HCT116 (cell line): ENCODE measurements at regions not wholly inside any gene's neighbourhood (a gene's known extent, or its start where the extent isn't known, plus 50 kb on each side); places are given as distances from the start of the nearest gene placed in this dataset.

Experiments used
- ATAC-seq: fragments of 200-7000 bp; cut with Tn5 transposase; 2 replicates; pipeline ENCODE4 v1.9.1; 2020; ENCODE audit warnings: mild to moderate bottlenecking, moderate library complexity
- BruUV-seq: library from RNA; stranded (reverse); fragments of 400-500 nt; replicated peaks from 2 replicates; lab custom pipeline; 2021; lab: Mats Ljungman, UMichigan
- CTCF ChIA-PET: fragments of 300-600 bp; sonication (Branson Sonifier 250); formaldehyde crosslinking; loops from one replicate; lab custom pipeline; 2021; ENCODE audit warnings: antibody characterized with exemption; lab: Charles Lee
- POLR2A ChIA-PET: fragments of 300-600, 350-600 bp; sonication (Branson Sonifier 250); formaldehyde crosslinking; loops from one replicate; lab custom pipeline; 2021; ENCODE audit warnings: antibody characterized with exemption; lab: Charles Lee
- RAD21 ChIA-PET, 2 experiments: fragments of 300-600 bp; sonication (Branson Sonifier 250); formaldehyde crosslinking; loops; one replicate each; lab custom pipeline; 2023; ENCODE audit warnings: low total read pairs in 2 of 2; ENCODE audit not compliant: uncharacterized antibody in 2 of 2, unreplicated experiment in 2 of 2, low non-redundant PET in 1 of 2; lab: Charles Lee
- DNase-seq: peaks from one replicate; pipeline ENCODE4 v3.0.0-alpha.2; 2010; ENCODE audit warnings: low read depth, low spot score
- H2AFZ ChIP-seq: fragments of 200-600 bp; shearing (Covaris generic), sonication (generic); 2 replicates; pipeline ENCODE4 v1.6.1; 2017; ENCODE audit warnings: low read depth, mixed run types, mixed read lengths, antibody characterized with exemption, low read length; ENCODE audit not compliant: poor library complexity, severe bottlenecking
- H3K27ac ChIP-seq: 2 replicates; pipeline ENCODE4 v1.5.1; 2012; ENCODE audit warnings: low read depth, low read length
- H3K27me3 ChIP-seq: fragments of 200-600 bp; sonication (generic); 2 replicates; pipeline ENCODE4 v1.6.1; 2016; ENCODE audit warnings: mixed run types, low read length, mixed read lengths; ENCODE audit not compliant: insufficient read depth
- H3K36me3 ChIP-seq, 2 experiments: fragments of 200-500 bp in 1 of 2; fragments of 200-600 bp in 1 of 2; sonication (Bioruptor generic) in 1 of 2; sonication (generic) in 1 of 2; 2 replicates each; pipeline versions ENCODE4 v1.5.1 to v1.6.1; 2014 to 2016; ENCODE audit warnings: low read length in 2 of 2, inconsistent platforms in 1 of 2, mixed read lengths in 1 of 2, mixed run types in 1 of 2; ENCODE audit not compliant: insufficient read depth in 2 of 2, control insufficient read depth in 1 of 2
- H3K4me1 ChIP-seq, 2 experiments: fragments of 200-600 bp in 1 of 2; sonication (generic) in 1 of 2; 2 replicates each; pipeline versions ENCODE4 v1.5.1 to v1.6.1; 2012 to 2017; ENCODE audit warnings: low read length in 2 of 2, inconsistent platforms in 1 of 2, mild to moderate bottlenecking in 1 of 2, mixed read lengths in 1 of 2, mixed run types in 1 of 2, moderate library complexity in 1 of 2; ENCODE audit not compliant: insufficient read depth in 2 of 2, control insufficient read depth in 1 of 2
- H3K4me2 ChIP-seq: fragments of 200-600 bp; sonication (generic); 2 replicates; pipeline ENCODE4 v1.6.1; 2017; ENCODE audit warnings: mixed run types, low read length, mixed read lengths
- H3K4me3 ChIP-seq, 2 experiments: fragments of 200-600 bp in 1 of 2; sonication (generic) in 1 of 2; replicated peaks in 1 of 2; 2 replicates each; pipeline ENCODE4 v1.5.1; 2011 to 2016; ENCODE audit warnings: low read length in 2 of 2, control low read depth in 1 of 2, low read depth in 1 of 2, mild to moderate bottlenecking in 1 of 2, mixed read lengths in 1 of 2, mixed run types in 1 of 2
- H3K79me2 ChIP-seq: fragments of 200-600 bp; sonication (generic); 2 replicates; pipeline ENCODE4 v1.6.1; 2017; ENCODE audit warnings: mild to moderate bottlenecking, mixed run types, low read length, moderate library complexity, mixed read lengths; ENCODE audit not compliant: insufficient read depth
- H3K9ac ChIP-seq: fragments of 200-600 bp; sonication (generic); 2 replicates; pipeline ENCODE4 v1.6.1; 2016; ENCODE audit warnings: low read length, mixed read lengths
- H3K9me2 ChIP-seq: fragments of 200-600 bp; sonication (generic), shearing (Covaris generic); 2 replicates; pipeline ENCODE4 v1.6.1; 2017; ENCODE audit warnings: mixed run types, mild to moderate bottlenecking, moderate library complexity; ENCODE audit not compliant: insufficient read depth
- H3K9me3 ChIP-seq, 2 experiments: fragments of 200-500 bp in 1 of 2; fragments of 200-600 bp in 1 of 2; sonication (Bioruptor generic) in 1 of 2; sonication (generic) in 1 of 2; 2 replicates each; pipeline ENCODE4 v1.6.1; 2014 to 2017; ENCODE audit warnings: low read length in 2 of 2, mixed read lengths in 2 of 2, inconsistent platforms in 1 of 2, low read depth in 1 of 2, mild to moderate bottlenecking in 1 of 2, mixed run types in 1 of 2, moderate library complexity in 1 of 2; ENCODE audit not compliant: control insufficient read depth in 1 of 2, insufficient read depth in 1 of 2
- H4K20me1 ChIP-seq: fragments of 200-600 bp; sonication (generic), shearing (Covaris generic); 2 replicates; pipeline ENCODE4 v1.6.1; 2017; ENCODE audit warnings: mixed run types, mild to moderate bottlenecking, moderate library complexity; ENCODE audit not compliant: insufficient read depth
- EGR1 ChIP-seq: IDR thresholded peaks from 2 replicates; pipeline ENCODE4 v1.6.1; 2012; ENCODE audit warnings: low read depth
- EZH2 ChIP-seq: fragments of 200-600 bp; sonication (generic); IDR thresholded peaks from 2 replicates; pipeline ENCODE4 v1.6.1; 2017; ENCODE audit warnings: antibody characterized with exemption, mixed run types
- JUND ChIP-seq: IDR thresholded peaks from 2 replicates; pipeline ENCODE4 v1.6.1; 2012
- REST ChIP-seq: IDR thresholded peaks from 2 replicates; pipeline ENCODE4 v1.6.1; 2012; ENCODE audit warnings: low read depth
- SIN3A ChIP-seq: IDR thresholded peaks from 2 replicates; pipeline ENCODE4 v1.6.1; 2012; ENCODE audit warnings: low read depth
- SP1 ChIP-seq: IDR thresholded peaks from 2 replicates; pipeline ENCODE4 v1.6.1; 2012; ENCODE audit warnings: low read depth
- TCF7L2 ChIP-seq: IDR thresholded peaks from 2 replicates; pipeline ENCODE4 v1.7.0; 2011; ENCODE audit warnings: borderline replicate concordance, inconsistent platforms; ENCODE audit not compliant: insufficient read depth, insufficient read length; ENCODE audit errors: extremely low read depth
- intact Hi-C: fragments of 100-400 bp; cut with micrococcal nuclease; formaldehyde crosslinking; loops from 2 replicates; pipeline ENCODE4 v1.10.0; 2022
- TF ChIP-seq, protein P1 (sequence below): IDR thresholded peaks from 2 replicates; pipeline ENCODE4 v1.6.1; 2011; ENCODE audit warnings: mild to moderate bottlenecking, low read length, moderate library complexity; ENCODE audit not compliant: insufficient replicate concordance; ENCODE audit errors: extremely low read depth

GRCh38 chr3:106229495-106230278 lies 360.9 kb upstream of the CBLB start (continued):
- TF ChIP-seq, protein P1, sequence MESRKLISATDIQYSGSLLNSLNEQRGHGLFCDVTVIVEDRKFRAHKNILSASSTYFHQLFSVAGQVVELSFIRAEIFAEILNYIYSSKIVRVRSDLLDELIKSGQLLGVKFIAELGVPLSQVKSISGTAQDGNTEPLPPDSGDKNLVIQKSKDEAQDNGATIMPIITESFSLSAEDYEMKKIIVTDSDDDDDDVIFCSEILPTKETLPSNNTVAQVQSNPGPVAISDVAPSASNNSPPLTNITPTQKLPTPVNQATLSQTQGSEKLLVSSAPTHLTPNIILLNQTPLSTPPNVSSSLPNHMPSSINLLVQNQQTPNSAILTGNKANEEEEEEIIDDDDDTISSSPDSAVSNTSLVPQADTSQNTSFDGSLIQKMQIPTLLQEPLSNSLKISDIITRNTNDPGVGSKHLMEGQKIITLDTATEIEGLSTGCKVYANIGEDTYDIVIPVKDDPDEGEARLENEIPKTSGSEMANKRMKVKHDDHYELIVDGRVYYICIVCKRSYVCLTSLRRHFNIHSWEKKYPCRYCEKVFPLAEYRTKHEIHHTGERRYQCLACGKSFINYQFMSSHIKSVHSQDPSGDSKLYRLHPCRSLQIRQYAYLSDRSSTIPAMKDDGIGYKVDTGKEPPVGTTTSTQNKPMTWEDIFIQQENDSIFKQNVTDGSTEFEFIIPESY: no peak
- TF ChIP-seq, all 23 proteins: peak for 0

DNA sequence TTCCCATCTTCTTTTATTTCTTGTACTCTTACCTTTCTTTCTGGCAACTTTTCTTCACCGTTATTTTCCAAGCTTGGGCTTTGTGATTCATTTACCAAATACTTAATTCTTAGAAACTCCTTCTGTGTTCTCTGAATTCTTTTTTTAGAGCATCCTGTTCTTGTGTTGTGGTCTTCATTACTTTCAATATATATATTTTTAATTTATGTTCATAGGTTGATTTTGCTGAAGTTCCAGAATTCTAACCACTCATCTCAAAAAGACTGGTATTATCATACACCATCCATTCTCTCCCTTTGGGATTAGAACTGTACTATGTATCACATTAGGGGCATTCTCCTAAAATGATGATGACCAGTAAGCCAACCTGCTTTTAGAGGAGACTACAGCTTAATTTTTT lies 362.3 kb upstream of the CBLB start:
- Histone ChIP-seq H3K9ac (no peak overlapping the region), H3K4me2 (no peak overlapping the region), H3K4me3 (no peak overlapping the region), H2AFZ (no peak overlapping the region), H4K20me1 (no peaks in the 10 kb centered on the region), H3K4me1 (no peaks in the 10 kb centered on the region), H3K27ac (no peak overlapping the region), H3K36me3 (no peaks in the 10 kb centered on the region), H3K9me3 (no peaks in the 10 kb centered on the region), H3K9me2 (no peaks in the 10 kb centered on the region; the same call in 1 of the 2 replicates), H3K27me3 (no peaks in the 10 kb centered on the region), H3K79me2 (no peaks in the 10 kb centered on the region)
- DNase-seq (no peak), ATAC-seq (no peak)
- intact Hi-C loops: no loop called here
- BruUV-seq: no TSS peak
- CTCF ChIA-PET: no interaction called here
- POLR2A ChIA-PET: no interaction called here
- RAD21 ChIA-PET: no interaction called here
- TF ChIP-seq SIN3A (no peak), SP1 (no peak), EZH2 (no peak), JUND (no peak), REST (no peak), EGR1 (no peak), TCF7L2 (no peak)
- TF ChIP-seq, all 23 proteins: peak for 0
